Neural cell (in vitro differentiated cells): ENCODE measurements at regions not wholly inside any gene's neighbourhood (a gene's known extent, or its start where the extent isn't known, plus 50 kb on each side); places are given as distances from the start of the nearest gene placed in this dataset.

ENCODE experiments used
- H2AFZ ChIP-seq: fragments of 200-600, 300-800 bp; sonication (generic), shearing (Covaris generic); 2 replicates; pipeline ENCODE4 v1.6.0; 2014; ENCODE audit warnings: low read depth, mild to moderate bottlenecking, antibody characterized with exemption, low read length, moderate library complexity
- H3F3A ChIP-seq: fragments of 200-600 bp; shearing (Covaris generic); 2 replicates; pipeline ENCODE4 v1.6.1; 2016; ENCODE audit warnings: mild to moderate bottlenecking, moderate library complexity, mixed read lengths, antibody characterized with exemption, low read length; ENCODE audit not compliant: insufficient read depth, poor library complexity, severe bottlenecking
- H3K27ac ChIP-seq: fragments of 200-600, 300-800 bp; sonication (generic), shearing (Covaris generic); 2 replicates; pipeline ENCODE4 v1.5.1; 2014; ENCODE audit warnings: mild to moderate bottlenecking, low read length, moderate library complexity
- H3K27me3 ChIP-seq: fragments of 300-800, 200-600 bp; sonication (generic), shearing (Covaris generic); 2 replicates; pipeline ENCODE4 v1.6.0; 2014; ENCODE audit warnings: mild to moderate bottlenecking, low read depth, low read length, moderate library complexity; ENCODE audit not compliant: insufficient read depth
- H3K36me3 ChIP-seq: fragments of 300-800, 200-600 bp; sonication (generic), shearing (Covaris generic); 2 replicates; pipeline ENCODE4 v1.5.1; 2014; ENCODE audit warnings: mild to moderate bottlenecking, antibody characterized with exemption, low read length, moderate library complexity; ENCODE audit not compliant: insufficient read depth
- H3K4me2 ChIP-seq: fragments of 300-800, 200-600 bp; sonication (generic), shearing (Covaris generic); 2 replicates; pipeline ENCODE4 v1.6.0; 2014; ENCODE audit warnings: mild to moderate bottlenecking, low read length
- H3K4me3 ChIP-seq: fragments of 300-800, 200-600 bp; sonication (generic), shearing (Covaris generic); 2 replicates; pipeline ENCODE4 v1.5.1; 2014; ENCODE audit warnings: mild to moderate bottlenecking, low read length, moderate library complexity
- H3K79me2 ChIP-seq: fragments of 200-600 bp; shearing (Covaris generic); replicated peaks from 2 replicates; pipeline ENCODE4 v1.6.0; 2014; ENCODE audit warnings: mild to moderate bottlenecking, low read length, moderate library complexity; ENCODE audit not compliant: insufficient read depth
- H3K9ac ChIP-seq: fragments of 300-800, 200-600 bp; sonication (generic), shearing (Covaris generic); 2 replicates; pipeline ENCODE4 v1.6.1; 2016; ENCODE audit warnings: mild to moderate bottlenecking, low read length, mixed read lengths
- H3K9me2 ChIP-seq: fragments of 200-600 bp; shearing (Covaris generic); 2 replicates; pipeline ENCODE4 v1.6.1; 2016; ENCODE audit warnings: mild to moderate bottlenecking, low read length, mixed read lengths; ENCODE audit not compliant: insufficient read depth
- H3K9me3 ChIP-seq: fragments of 200-600, 300-800 bp; sonication (generic), shearing (Covaris generic); 2 replicates; pipeline ENCODE4 v1.6.1; 2016; ENCODE audit warnings: mild to moderate bottlenecking, mixed run types, low read length, moderate library complexity, mixed read lengths
- H4K20me1 ChIP-seq: fragments of 200-600 bp; shearing (Covaris generic); 2 replicates; pipeline ENCODE4 v1.6.1; 2016; ENCODE audit warnings: mild to moderate bottlenecking, mixed run types; ENCODE audit not compliant: insufficient read depth
- EP300 ChIP-seq: fragments of 450-650 bp; conservative IDR thresholded peaks from 2 replicates; pipeline ENCODE4 v1.6.1; 2014; ENCODE audit warnings: antibody characterized with exemption, mild to moderate bottlenecking, moderate library complexity; ENCODE audit not compliant: poor library complexity, severe bottlenecking
- EZH2 ChIP-seq: fragments of 200-600, 300-800 bp; shearing (Covaris generic), sonication (generic); IDR thresholded peaks from 2 replicates; pipeline ENCODE4 v1.6.1; 2014; ENCODE audit warnings: antibody characterized with exemption, low read length, borderline replicate concordance, mild to moderate bottlenecking; ENCODE audit not compliant: insufficient read depth, poor library complexity, severe bottlenecking
- MXI1 ChIP-seq: fragments of 450-650 bp; conservative IDR thresholded peaks from 2 replicates; pipeline ENCODE4 v1.6.1; 2014; ENCODE audit warnings: antibody characterized with exemption, mild to moderate bottlenecking; ENCODE audit not compliant: poor library complexity, severe bottlenecking
- POLR2AphosphoS5 ChIP-seq: IDR thresholded peaks from 2 replicates; pipeline ENCODE4 v1.6.1; 2012
- RAD21 ChIP-seq: fragments of 450-650 bp; conservative IDR thresholded peaks from 2 replicates; pipeline ENCODE4 v1.6.1; 2014; ENCODE audit warnings: antibody characterized with exemption, mild to moderate bottlenecking, moderate library complexity
- SMC3 ChIP-seq: fragments of 450-650 bp; conservative IDR thresholded peaks from 2 replicates; pipeline ENCODE4 v1.6.1; 2014; ENCODE audit warnings: antibody characterized with exemption, mild to moderate bottlenecking, moderate library complexity; ENCODE audit not compliant: poor library complexity
- TAF1 ChIP-seq: IDR thresholded peaks from 2 replicates; pipeline ENCODE4 v1.6.1; 2012; ENCODE audit warnings: low read depth
- TF ChIP-seq, protein P1 (sequence below): fragments of 450-650 bp; IDR thresholded peaks from 2 replicates; pipeline ENCODE4 v1.5.1; 2014; ENCODE audit warnings: antibody characterized with exemption, mild to moderate bottlenecking, moderate library complexity; ENCODE audit not compliant: poor library complexity, severe bottlenecking
- TF ChIP-seq, protein P2 (sequence below): IDR thresholded peaks from 2 replicates; pipeline ENCODE4 v1.6.1; 2012; ENCODE audit warnings: borderline replicate concordance

DNA sequence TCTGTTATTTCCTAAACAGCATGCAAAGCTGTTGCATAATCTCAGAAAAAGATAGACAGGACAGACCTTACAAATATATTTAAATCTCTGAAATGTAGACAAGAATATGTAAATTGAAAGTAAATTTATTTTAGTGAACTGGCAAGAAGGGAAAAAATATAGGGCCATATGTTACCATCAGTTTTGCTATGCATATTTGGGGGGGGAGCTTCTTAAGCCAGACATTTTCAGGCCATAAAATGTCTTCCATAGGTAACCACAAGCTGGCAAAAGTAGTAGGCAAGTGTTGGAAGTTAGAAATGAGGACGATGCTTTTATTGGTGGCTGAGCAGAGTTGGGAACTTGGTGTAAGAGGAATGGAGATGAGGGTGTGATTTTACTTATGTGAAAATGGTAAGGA lies 272.0 kb upstream of the CXXC4 start:
- Histone ChIP-seq H3K27ac (no peak overlapping the region), H3K27me3 (no peaks in the 10 kb centered on the region), H3K4me3 (no peak overlapping the region), H3K9me3 (no peaks in the 10 kb centered on the region), H3K4me2 (no peak overlapping the region), H3F3A (no peaks in the 10 kb centered on the region), H3K9ac (no peak overlapping the region), H3K79me2 (no peaks in the 10 kb centered on the region), H4K20me1 (no peaks in the 10 kb centered on the region), H2AFZ (no peak overlapping the region), H3K36me3 (no peaks in the 10 kb centered on the region), H3K9me2 (no peaks in the 10 kb centered on the region)
- TF ChIP-seq RAD21 (no peak), EZH2 (no peak), TAF1 (no peak), SMC3 (no peak)
- TF ChIP-seq, protein P1, sequence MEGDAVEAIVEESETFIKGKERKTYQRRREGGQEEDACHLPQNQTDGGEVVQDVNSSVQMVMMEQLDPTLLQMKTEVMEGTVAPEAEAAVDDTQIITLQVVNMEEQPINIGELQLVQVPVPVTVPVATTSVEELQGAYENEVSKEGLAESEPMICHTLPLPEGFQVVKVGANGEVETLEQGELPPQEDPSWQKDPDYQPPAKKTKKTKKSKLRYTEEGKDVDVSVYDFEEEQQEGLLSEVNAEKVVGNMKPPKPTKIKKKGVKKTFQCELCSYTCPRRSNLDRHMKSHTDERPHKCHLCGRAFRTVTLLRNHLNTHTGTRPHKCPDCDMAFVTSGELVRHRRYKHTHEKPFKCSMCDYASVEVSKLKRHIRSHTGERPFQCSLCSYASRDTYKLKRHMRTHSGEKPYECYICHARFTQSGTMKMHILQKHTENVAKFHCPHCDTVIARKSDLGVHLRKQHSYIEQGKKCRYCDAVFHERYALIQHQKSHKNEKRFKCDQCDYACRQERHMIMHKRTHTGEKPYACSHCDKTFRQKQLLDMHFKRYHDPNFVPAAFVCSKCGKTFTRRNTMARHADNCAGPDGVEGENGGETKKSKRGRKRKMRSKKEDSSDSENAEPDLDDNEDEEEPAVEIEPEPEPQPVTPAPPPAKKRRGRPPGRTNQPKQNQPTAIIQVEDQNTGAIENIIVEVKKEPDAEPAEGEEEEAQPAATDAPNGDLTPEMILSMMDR: no peak

DNA sequence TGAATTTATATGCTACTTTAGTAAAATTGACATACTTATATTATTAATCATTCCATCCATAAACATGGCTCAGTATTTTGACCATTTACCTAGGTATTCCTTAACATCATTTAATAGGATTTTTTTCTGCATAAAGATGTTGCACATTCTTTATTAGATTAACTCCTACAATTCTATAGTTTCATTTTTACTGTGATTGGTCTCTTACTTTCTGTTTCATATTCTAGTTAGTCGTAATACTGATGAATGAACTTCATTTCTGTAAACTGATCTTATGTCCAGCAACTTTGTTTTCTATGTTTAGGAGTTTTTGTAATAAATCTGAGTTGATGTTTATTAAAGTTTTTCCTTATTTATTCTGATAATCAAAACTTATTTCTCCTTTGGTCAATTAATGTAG lies 278.2 kb upstream of the CXXC4 start:
- no peak overlapping the region for H3K9ac ChIP-seq
- no peaks in the 10 kb centered on the region for H3K79me2 ChIP-seq
- no peak overlapping the region for H2AFZ ChIP-seq
- H3K36me3 ChIP-seq: no peaks in the 10 kb centered on the region
- no peaks in the 10 kb centered on the region for H4K20me1 ChIP-seq
- H3K27me3 ChIP-seq: no peaks in the 10 kb centered on the region
- H3K27ac ChIP-seq: no peak overlapping the region
- TF ChIP-seq EZH2 (no peak), POLR2AphosphoS5 (no peak), SMC3 (no peak), RAD21 (no peak), TAF1 (no peak), MXI1 (no peak), EP300 (no peak)
- TF ChIP-seq, protein P2, sequence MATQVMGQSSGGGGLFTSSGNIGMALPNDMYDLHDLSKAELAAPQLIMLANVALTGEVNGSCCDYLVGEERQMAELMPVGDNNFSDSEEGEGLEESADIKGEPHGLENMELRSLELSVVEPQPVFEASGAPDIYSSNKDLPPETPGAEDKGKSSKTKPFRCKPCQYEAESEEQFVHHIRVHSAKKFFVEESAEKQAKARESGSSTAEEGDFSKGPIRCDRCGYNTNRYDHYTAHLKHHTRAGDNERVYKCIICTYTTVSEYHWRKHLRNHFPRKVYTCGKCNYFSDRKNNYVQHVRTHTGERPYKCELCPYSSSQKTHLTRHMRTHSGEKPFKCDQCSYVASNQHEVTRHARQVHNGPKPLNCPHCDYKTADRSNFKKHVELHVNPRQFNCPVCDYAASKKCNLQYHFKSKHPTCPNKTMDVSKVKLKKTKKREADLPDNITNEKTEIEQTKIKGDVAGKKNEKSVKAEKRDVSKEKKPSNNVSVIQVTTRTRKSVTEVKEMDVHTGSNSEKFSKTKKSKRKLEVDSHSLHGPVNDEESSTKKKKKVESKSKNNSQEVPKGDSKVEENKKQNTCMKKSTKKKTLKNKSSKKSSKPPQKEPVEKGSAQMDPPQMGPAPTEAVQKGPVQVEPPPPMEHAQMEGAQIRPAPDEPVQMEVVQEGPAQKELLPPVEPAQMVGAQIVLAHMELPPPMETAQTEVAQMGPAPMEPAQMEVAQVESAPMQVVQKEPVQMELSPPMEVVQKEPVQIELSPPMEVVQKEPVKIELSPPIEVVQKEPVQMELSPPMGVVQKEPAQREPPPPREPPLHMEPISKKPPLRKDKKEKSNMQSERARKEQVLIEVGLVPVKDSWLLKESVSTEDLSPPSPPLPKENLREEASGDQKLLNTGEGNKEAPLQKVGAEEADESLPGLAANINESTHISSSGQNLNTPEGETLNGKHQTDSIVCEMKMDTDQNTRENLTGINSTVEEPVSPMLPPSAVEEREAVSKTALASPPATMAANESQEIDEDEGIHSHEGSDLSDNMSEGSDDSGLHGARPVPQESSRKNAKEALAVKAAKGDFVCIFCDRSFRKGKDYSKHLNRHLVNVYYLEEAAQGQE: no peak
- TF ChIP-seq, protein P1: no peak
- H3K4me2 ChIP-seq: no peak overlapping the region
- no peaks in the 10 kb centered on the region for H3K9me3 ChIP-seq
- H3K4me3 ChIP-seq: no peak overlapping the region
- no peaks in the 10 kb centered on the region for H3K9me2 ChIP-seq
- H3F3A ChIP-seq: no peaks in the 10 kb centered on the region
